ENCODE measurements at regions not wholly inside any gene's neighbourhood (a gene's known extent, or its start where the extent isn't known, plus 50 kb on each side); places are given as distances from the start of the nearest gene placed in this dataset.

DNA sequence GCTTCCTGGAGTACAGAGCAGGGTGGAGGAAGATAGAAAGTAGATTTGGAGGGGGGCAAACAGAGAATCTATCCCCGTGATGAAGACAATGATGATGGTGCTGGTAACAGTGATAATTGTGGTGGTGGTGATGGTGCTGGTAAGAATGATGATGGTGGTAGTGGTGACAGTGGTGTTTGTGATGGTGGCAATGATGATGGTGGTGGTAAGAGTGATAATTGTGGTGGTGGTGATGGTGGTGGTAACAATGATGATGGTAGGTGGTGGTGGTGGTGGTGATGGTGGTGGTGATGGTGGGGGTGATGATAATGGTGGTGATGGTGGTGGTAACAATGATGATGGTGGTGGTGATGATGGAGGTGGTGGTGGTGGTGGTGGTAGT is 169.8 kb downstream of the TSHZ3 start:
- POLR2A ChIA-PET, result no interaction called here
- no peak overlapping the region for H3K4me3 ChIP-seq (ENCODE audit: low read depth, low read length)
- TF ChIP-seq, protein P1, sequence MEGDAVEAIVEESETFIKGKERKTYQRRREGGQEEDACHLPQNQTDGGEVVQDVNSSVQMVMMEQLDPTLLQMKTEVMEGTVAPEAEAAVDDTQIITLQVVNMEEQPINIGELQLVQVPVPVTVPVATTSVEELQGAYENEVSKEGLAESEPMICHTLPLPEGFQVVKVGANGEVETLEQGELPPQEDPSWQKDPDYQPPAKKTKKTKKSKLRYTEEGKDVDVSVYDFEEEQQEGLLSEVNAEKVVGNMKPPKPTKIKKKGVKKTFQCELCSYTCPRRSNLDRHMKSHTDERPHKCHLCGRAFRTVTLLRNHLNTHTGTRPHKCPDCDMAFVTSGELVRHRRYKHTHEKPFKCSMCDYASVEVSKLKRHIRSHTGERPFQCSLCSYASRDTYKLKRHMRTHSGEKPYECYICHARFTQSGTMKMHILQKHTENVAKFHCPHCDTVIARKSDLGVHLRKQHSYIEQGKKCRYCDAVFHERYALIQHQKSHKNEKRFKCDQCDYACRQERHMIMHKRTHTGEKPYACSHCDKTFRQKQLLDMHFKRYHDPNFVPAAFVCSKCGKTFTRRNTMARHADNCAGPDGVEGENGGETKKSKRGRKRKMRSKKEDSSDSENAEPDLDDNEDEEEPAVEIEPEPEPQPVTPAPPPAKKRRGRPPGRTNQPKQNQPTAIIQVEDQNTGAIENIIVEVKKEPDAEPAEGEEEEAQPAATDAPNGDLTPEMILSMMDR (IDR thresholded peaks at IDR 0.05; ENCODE audit: insufficient read depth, low read depth, low read length), result no peak
- H3K36me3 ChIP-seq (ENCODE audit: control insufficient read depth, insufficient read depth, low read length), result no peaks in the 10 kb centered on the region
- CTCF ChIA-PET, result no interaction called here
- DNase-seq (ENCODE audit: low read depth), result no peak
- H3K27me3 ChIP-seq (ENCODE audit: control insufficient read depth, insufficient read depth, low read length), result peaks cover 6% of the 10 kb centered on the region; the same call in 1 of the 2 replicates

GRCh38 chr19:31178833-31179470 is 170.3 kb downstream of the TSHZ3 start:
- TF ChIP-seq, protein P1 (IDR thresholded peaks at IDR 0.05; ENCODE audit: insufficient read depth, low read depth, low read length), result no peak

GRCh38 chr19:31177246-31177645 is 172.0 kb downstream of the TSHZ3 start:
- ChIA-PET POLR2A (no interaction called here), CTCF (no interaction called here)
- TF ChIP-seq, protein P1 (IDR thresholded peaks at IDR 0.05; ENCODE audit: insufficient read depth, low read depth, low read length), result no peak
- no peak overlapping the region for H3K4me3 ChIP-seq (ENCODE audit: low read depth, low read length)
- no peaks in the 10 kb centered on the region for H3K36me3 ChIP-seq (ENCODE audit: control insufficient read depth, insufficient read depth, low read length)
- no peak for DNase-seq (ENCODE audit: low read depth)
- H3K27me3 ChIP-seq (ENCODE audit: control insufficient read depth, insufficient read depth, low read length), result peaks cover 6% of the 10 kb centered on the region; the same call in 1 of the 2 replicates

More at GRCh38 chr19:31178833-31179470, 170.3 kb downstream of the TSHZ3 start:
- DNase-seq (ENCODE audit: low read depth), result no peak
- Histone ChIP-seq H3K36me3 (ENCODE audit: control insufficient read depth, insufficient read depth, low read length) (no peaks in the 10 kb centered on the region), H3K27me3 (ENCODE audit: control insufficient read depth, insufficient read depth, low read length) (peaks cover 6% of the 10 kb centered on the region; the same call in 1 of the 2 replicates), H3K4me3 (ENCODE audit: low read depth, low read length) (no peak overlapping the region)
- ChIA-PET POLR2A (no interaction called here), CTCF (no interaction called here)

- Histone ChIP-seq H3K27me3 (ENCODE audit: control insufficient read depth, insufficient read depth, low read length) (peaks cover 6% of the 10 kb centered on the region; the same call in 1 of the 2 replicates), H3K4me3 (ENCODE audit: low read depth, low read length) (no peak overlapping the region), H3K36me3 (ENCODE audit: control insufficient read depth, insufficient read depth, low read length) (no peaks in the 10 kb centered on the region)
- no peak for DNase-seq (ENCODE audit: low read depth)
- POLR2A ChIA-PET, result no interaction called here
- CTCF ChIA-PET, result interaction anchor here (1.6 kb wide), 1 partner anchor 13 kb away, joined by 4 read pairs; no protein-coding TSS in a partner anchor
- TF ChIP-seq, protein P1 (IDR thresholded peaks at IDR 0.05; ENCODE audit: insufficient read depth, low read depth, low read length), result no peak
Observed at GRCh38 chr19:31175564-31176348, 173.5 kb downstream of the TSHZ3 start.

- ChIA-PET POLR2A (no interaction called here), CTCF (interaction anchor here (0.6 to 1.6 kb wide), 2 partner anchors 12 to 223 kb away, joined by 3 to 4 read pairs; no protein-coding TSS in a partner anchor)
Observed at GRCh38 chr19:31174948-31175347, 174.3 kb downstream of the TSHZ3 start.

More at GRCh38 chr19:31174948-31175347, 174.3 kb downstream of the TSHZ3 start:
- no peak for DNase-seq (ENCODE audit: low read depth)
- H3K36me3 ChIP-seq (ENCODE audit: control insufficient read depth, insufficient read depth, low read length), result no peaks in the 10 kb centered on the region
- peaks cover 6% of the 10 kb centered on the region; the same call in 1 of the 2 replicates for H3K27me3 ChIP-seq (ENCODE audit: control insufficient read depth, insufficient read depth, low read length)
- TF ChIP-seq, protein P1 (IDR thresholded peaks at IDR 0.05; ENCODE audit: insufficient read depth, low read depth, low read length), result no peak
- H3K4me3 ChIP-seq (ENCODE audit: low read depth, low read length), result no peak overlapping the region
